ENCODE measurements at regions not wholly inside any gene's neighbourhood (a gene's known extent, or its start where the extent isn't known, plus 50 kb on each side); places are given as distances from the start of the nearest gene placed in this dataset.
"Not testable (repeated sequence)": the region's sequence is repeated elsewhere in the genome, so short reads cannot be mapped to it uniquely, and the experiment has no call there.

DNA sequence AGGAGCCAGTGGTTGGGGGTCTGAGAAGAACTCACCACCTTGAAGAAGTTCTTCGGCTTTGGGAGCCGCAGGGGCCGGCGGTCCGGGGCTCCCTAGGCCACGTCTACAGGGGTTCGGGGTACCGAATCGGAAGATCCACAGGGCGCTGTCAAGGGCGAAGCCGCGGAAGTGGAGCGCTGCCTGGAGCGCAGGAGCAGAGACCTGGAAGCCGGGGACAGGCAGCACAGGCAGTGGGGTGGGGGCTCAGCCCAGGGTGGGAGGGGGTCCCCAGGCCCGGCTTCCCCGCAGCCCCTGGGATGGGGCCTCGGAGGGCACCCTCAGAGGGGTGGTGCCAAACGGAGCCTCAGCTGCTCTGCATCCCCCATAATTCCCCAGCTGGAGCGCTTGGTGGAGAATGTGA lies 93.5 kb upstream of the THOC3 start:
- H3K9ac ChIP-seq (ENCODE audit: low read length); H3K4me1 ChIP-seq (ENCODE audit: control insufficient read depth, insufficient read depth, low read length); H3K4me3 ChIP-seq (ENCODE audit: low read depth, low read length); H3K36me3 ChIP-seq (ENCODE audit: control insufficient read depth, insufficient read depth, low read length); H3K27me3 ChIP-seq (ENCODE audit: control insufficient read depth, insufficient read depth, low read length); H3K27ac ChIP-seq (ENCODE audit: low read depth, low read length); H3K9me3 ChIP-seq (ENCODE audit: control insufficient read depth, insufficient read depth, low read depth, low read length): not testable (repeated sequence)

DNA sequence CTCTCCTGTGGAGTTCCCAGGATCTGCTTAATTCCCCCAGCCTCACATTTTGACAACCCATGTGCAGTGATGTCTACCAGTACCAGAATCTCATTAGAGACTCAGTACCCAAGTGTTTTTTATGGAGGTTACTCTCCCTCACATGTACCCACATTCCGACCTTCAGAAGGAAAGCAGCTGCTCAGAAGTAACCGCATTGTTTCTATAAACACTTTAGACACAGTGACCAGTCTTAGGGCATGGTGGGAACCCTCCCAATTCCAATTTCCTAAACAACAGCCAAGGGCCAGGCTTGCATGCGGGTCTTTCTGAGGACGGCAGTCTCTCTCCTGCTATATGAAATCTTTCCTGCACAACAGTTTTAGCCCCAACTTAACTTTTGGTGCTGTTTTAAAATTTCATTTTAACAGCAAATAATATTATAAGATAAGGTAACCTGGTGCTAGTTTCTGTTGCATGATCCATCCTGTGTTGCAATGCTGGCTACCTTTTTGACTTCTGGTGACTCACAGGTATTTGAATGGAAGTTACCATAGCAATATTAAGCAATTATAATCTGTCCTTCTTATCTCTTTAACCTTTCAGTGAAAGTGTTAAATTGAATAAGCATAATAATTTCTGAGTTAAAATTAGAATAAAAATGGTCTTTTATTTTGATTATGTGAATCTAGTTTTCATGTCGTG lies 98.3 kb upstream of the THOC3 start:
- not testable (repeated sequence) for H3K9ac ChIP-seq (ENCODE audit: low read length); H3K36me3 ChIP-seq (ENCODE audit: control insufficient read depth, insufficient read depth, low read length); H3K9me3 ChIP-seq (ENCODE audit: control insufficient read depth, insufficient read depth, low read depth, low read length); H3K4me1 ChIP-seq (ENCODE audit: control insufficient read depth, insufficient read depth, low read length); H3K4me3 ChIP-seq (ENCODE audit: low read depth, low read length); H3K27ac ChIP-seq (ENCODE audit: low read depth, low read length); H3K27me3 ChIP-seq (ENCODE audit: control insufficient read depth, insufficient read depth, low read length)

DNA sequence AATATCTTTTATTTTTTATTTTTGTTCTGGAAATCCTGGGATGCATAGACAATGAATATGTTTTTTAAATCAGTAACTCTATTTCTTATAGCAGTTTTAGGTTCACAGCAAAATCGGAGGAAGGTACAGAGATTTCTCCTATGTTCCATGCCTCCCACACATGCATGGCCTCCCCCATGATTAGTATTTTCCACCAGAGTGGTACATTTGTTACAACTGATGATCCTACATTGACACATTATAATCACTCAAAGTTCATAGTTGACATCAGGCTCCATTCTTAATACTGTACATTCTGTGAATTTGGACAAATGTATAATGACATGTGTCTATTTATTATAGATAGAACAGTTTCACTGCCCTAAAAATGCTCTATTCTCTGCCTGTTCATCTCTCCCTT lies 99.0 kb upstream of the THOC3 start:
- H3K27ac ChIP-seq (ENCODE audit: low read depth, low read length); H3K4me1 ChIP-seq (ENCODE audit: control insufficient read depth, insufficient read depth, low read length); H3K4me3 ChIP-seq (ENCODE audit: low read depth, low read length); H3K9me3 ChIP-seq (ENCODE audit: control insufficient read depth, insufficient read depth, low read depth, low read length); H3K9ac ChIP-seq (ENCODE audit: low read length); H3K36me3 ChIP-seq (ENCODE audit: control insufficient read depth, insufficient read depth, low read length); H3K27me3 ChIP-seq (ENCODE audit: control insufficient read depth, insufficient read depth, low read length): not testable (repeated sequence)

DNA sequence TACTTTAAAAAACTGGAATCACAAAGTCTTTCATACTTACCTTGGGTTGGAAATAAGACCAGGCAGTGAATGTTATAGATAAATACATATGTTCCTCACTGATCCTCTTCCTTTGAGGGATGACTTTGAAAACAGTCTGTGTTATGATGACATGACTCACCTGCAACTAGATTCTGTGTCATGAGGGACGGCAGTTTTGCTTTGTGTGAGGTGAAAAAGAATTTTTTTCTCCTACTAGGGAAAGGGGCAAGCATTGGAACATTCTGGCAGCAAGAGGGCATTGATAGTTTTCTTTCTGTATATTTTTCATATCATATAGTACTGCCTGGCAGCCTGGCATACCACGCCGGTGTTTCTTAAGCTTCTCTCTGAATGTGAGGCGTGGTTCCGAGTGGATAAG lies 99.8 kb upstream of the THOC3 start:
- H3K36me3 ChIP-seq (ENCODE audit: control insufficient read depth, insufficient read depth, low read length); H3K27me3 ChIP-seq (ENCODE audit: control insufficient read depth, insufficient read depth, low read length); H3K4me1 ChIP-seq (ENCODE audit: control insufficient read depth, insufficient read depth, low read length); H3K27ac ChIP-seq (ENCODE audit: low read depth, low read length); H3K4me3 ChIP-seq (ENCODE audit: low read depth, low read length); H3K9me3 ChIP-seq (ENCODE audit: control insufficient read depth, insufficient read depth, low read depth, low read length); H3K9ac ChIP-seq (ENCODE audit: low read length): not testable (repeated sequence)

DNA sequence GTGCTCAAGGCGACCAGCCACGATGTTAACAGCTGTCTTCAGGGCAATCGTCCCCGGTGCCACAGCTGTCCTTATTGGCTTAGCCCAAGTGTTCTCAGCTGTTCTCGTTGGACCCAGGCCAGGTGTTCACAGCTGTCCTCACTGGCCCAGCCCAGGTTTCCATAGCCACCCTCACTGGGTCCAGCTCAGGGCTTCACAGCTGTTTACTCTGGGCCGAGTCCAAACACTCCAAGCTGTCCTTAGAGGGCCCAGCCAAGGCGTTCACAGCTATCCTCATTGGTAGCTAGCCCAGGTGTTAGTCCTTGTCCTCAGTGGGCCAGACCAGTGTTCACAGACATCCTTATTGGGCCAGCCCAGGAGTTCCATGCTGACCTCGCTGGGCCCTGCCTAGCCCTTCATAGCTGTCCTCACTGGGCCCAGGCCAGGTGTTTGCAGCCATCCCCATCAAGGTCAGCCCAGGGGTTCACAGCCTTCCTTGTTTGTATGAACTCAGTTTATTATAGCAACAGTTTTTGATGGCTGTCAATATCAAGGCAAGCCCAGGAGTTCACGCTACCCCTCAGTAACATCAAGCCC lies 106.0 kb upstream of the THOC3 start:
- H3K4me1 ChIP-seq (ENCODE audit: control insufficient read depth, insufficient read depth, low read length); H3K4me3 ChIP-seq (ENCODE audit: low read depth, low read length); H3K27me3 ChIP-seq (ENCODE audit: control insufficient read depth, insufficient read depth, low read length); H3K36me3 ChIP-seq (ENCODE audit: control insufficient read depth, insufficient read depth, low read length); H3K9me3 ChIP-seq (ENCODE audit: control insufficient read depth, insufficient read depth, low read depth, low read length); H3K27ac ChIP-seq (ENCODE audit: low read depth, low read length); H3K9ac ChIP-seq (ENCODE audit: low read length): not testable (repeated sequence)

DNA sequence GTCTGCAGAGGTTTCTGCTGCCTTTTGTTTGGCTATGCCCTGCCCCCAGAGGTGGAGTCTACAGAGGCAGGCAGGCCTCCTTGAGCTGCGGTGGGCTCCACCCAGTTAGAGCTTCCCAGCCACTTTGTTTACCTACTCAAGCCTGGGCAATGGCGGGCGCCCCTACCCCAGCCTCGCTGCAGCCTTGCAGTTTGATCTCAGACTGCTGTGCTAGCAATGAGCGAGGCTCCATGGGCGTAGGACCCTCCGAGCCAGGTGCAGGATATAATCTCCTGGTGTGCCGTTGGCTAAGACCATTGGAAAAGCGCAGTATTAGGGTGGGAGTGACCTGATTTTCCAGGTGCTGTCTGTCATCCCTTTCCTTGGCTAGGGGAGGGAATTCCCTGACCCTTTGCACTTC lies 115.6 kb upstream of the THOC3 start:
- not testable (repeated sequence) for H3K27me3 ChIP-seq (ENCODE audit: control insufficient read depth, insufficient read depth, low read length); H3K4me1 ChIP-seq (ENCODE audit: control insufficient read depth, insufficient read depth, low read length); H3K9ac ChIP-seq (ENCODE audit: low read length); H3K9me3 ChIP-seq (ENCODE audit: control insufficient read depth, insufficient read depth, low read depth, low read length); H3K4me3 ChIP-seq (ENCODE audit: low read depth, low read length); H3K36me3 ChIP-seq (ENCODE audit: control insufficient read depth, insufficient read depth, low read length); H3K27ac ChIP-seq (ENCODE audit: low read depth, low read length)

DNA sequence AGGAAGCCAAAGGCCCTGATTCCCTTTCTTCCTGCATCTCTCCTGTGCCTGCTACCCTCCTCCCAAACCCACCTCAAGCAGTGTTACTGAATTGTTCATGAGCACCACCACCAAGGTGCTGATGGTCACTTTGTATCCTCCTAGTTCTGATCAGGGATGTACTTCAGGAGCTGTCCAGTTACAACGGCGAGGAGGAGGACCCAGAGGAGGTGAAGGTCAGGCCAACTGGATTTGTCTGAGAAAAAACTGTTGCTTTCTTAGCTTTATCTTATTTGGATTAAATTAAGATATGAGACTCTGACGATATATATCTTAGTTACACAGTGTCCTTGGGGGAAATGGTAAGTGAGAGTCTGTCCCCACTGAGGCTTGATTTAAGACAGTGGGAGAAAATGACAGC lies 135.0 kb upstream of the THOC3 start:
- not testable (repeated sequence) for H3K27me3 ChIP-seq (ENCODE audit: control insufficient read depth, insufficient read depth, low read length); H3K4me3 ChIP-seq (ENCODE audit: low read depth, low read length); H3K27ac ChIP-seq (ENCODE audit: low read depth, low read length); H3K36me3 ChIP-seq (ENCODE audit: control insufficient read depth, insufficient read depth, low read length); H3K9me3 ChIP-seq (ENCODE audit: control insufficient read depth, insufficient read depth, low read depth, low read length); H3K4me1 ChIP-seq (ENCODE audit: control insufficient read depth, insufficient read depth, low read length); H3K9ac ChIP-seq (ENCODE audit: low read length)

DNA sequence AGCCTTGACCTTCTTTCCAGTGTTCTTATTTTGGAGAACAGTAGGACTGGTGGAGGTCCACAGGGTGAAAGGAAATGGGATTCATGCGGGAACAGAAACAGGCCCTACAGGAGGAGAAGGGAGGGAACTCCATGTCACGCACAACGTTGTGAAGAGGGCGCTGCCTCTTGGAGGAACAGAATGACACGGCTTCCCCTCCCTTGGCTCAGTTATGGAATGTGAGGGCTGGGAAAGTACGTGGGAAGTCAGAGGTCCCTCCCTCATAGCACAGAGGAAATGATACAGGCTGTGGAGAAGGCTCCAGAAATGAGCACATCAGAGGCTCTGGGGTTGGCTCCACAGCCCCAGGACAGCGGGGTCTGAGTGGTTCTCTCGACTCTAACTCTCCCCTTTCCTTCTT lies 125.3 kb upstream of the SIMC1 start:
- not testable (repeated sequence) for H3K4me3 ChIP-seq (ENCODE audit: low read depth, low read length); H3K9me3 ChIP-seq (ENCODE audit: control insufficient read depth, insufficient read depth, low read depth, low read length); H3K36me3 ChIP-seq (ENCODE audit: control insufficient read depth, insufficient read depth, low read length); H3K4me1 ChIP-seq (ENCODE audit: control insufficient read depth, insufficient read depth, low read length); H3K27me3 ChIP-seq (ENCODE audit: control insufficient read depth, insufficient read depth, low read length); H3K9ac ChIP-seq (ENCODE audit: low read length); H3K27ac ChIP-seq (ENCODE audit: low read depth, low read length)

DNA sequence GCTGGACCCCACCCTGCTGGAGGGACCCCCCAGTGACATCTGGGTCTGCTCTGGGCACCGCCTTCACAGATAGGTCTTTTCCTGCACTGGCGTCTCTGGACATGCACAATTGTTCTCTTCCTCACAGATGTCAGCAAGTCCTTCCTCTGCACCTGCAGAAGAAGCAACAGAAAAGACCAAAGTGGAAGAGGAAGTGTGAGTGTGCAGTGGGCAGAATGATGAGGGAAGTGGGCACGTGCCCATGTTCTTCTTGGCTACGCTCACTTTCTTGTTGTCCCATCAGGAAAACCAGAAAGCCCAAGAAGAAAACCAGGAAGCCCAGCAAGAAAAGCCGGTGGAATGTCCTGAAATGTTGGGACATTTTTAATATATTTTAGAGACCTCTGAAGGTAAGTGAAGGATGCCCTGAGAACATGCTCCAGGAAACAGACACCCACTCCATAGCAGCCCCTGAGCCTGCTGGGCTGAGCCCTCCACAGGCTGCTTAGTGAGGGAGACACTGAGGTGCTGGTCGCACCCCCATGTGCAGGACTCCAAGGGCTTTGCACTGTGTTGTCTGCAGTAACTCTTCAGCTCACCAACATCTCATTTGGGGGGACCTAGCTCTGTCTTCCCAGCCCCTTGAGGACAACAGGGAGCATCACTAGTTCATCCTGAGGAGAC lies 124.4 kb upstream of the SIMC1 start:
- H3K4me3 ChIP-seq (ENCODE audit: low read depth, low read length); H3K27ac ChIP-seq (ENCODE audit: low read depth, low read length); H3K4me1 ChIP-seq (ENCODE audit: control insufficient read depth, insufficient read depth, low read length); H3K27me3 ChIP-seq (ENCODE audit: control insufficient read depth, insufficient read depth, low read length); H3K36me3 ChIP-seq (ENCODE audit: control insufficient read depth, insufficient read depth, low read length); H3K9ac ChIP-seq (ENCODE audit: low read length); H3K9me3 ChIP-seq (ENCODE audit: control insufficient read depth, insufficient read depth, low read depth, low read length): not testable (repeated sequence)

DNA sequence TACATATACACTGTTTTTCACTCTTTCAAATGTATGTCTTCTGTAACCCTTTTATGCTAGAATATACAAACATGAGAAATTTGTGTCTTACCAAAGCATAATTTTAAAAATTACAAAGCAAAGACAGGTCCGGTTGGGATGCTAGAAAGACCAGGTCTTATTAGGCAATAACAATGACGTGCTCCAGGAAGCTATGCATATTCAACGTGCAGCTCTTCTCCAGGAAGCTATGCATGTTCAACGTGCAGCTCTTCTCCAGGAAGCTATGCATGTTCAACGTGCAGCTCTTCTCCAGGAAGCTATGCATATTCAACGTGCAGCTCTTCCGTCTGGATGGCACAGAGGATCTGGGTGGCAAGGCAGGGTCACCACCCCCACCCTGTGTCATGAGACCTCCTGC lies 123.4 kb upstream of the SIMC1 start:
- not testable (repeated sequence) for H3K27ac ChIP-seq (ENCODE audit: low read depth, low read length); H3K36me3 ChIP-seq (ENCODE audit: control insufficient read depth, insufficient read depth, low read length); H3K27me3 ChIP-seq (ENCODE audit: control insufficient read depth, insufficient read depth, low read length); H3K9me3 ChIP-seq (ENCODE audit: control insufficient read depth, insufficient read depth, low read depth, low read length); H3K4me1 ChIP-seq (ENCODE audit: control insufficient read depth, insufficient read depth, low read length); H3K4me3 ChIP-seq (ENCODE audit: low read depth, low read length); H3K9ac ChIP-seq (ENCODE audit: low read length)

DNA sequence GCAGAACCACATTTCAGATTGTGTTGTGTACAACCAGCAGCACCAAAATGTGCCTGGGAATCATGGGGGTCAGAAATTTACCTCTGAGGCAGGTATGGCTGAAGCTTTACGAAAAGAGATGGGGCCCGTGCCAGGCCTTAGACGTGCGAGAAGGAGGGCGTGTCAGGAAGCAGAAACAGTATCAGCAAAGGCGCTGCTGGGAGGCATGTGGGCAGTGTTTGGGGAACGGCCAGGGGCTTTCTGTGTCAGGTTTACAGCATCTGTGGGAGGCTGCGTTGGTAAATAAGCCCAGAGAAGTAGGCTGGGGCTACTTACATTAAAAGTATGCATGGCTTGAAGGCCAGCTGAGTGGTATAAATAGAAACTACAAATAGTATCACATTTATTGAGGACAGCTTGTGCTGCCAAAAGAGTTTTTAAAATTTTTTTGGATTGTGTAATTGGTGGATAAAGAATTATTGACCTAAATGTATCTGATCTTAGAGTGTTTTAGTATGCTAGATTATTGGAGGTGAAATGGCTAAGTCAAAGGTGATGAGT lies 120.5 kb upstream of the SIMC1 start:
- H3K27ac ChIP-seq (ENCODE audit: low read depth, low read length); H3K4me1 ChIP-seq (ENCODE audit: control insufficient read depth, insufficient read depth, low read length); H3K4me3 ChIP-seq (ENCODE audit: low read depth, low read length); H3K9ac ChIP-seq (ENCODE audit: low read length); H3K36me3 ChIP-seq (ENCODE audit: control insufficient read depth, insufficient read depth, low read length); H3K9me3 ChIP-seq (ENCODE audit: control insufficient read depth, insufficient read depth, low read depth, low read length); H3K27me3 ChIP-seq (ENCODE audit: control insufficient read depth, insufficient read depth, low read length): not testable (repeated sequence)
